HG03060 (cell line): ENCODE measurements at regions not wholly inside any gene's neighbourhood (a gene's known extent, or its start where the extent isn't known, plus 50 kb on each side); places are given as distances from the start of the nearest gene placed in this dataset.
"Not testable (repeated sequence)": the region's sequence is repeated elsewhere in the genome, so short reads cannot be mapped to it uniquely, and the experiment has no call there.

Experiments used
- ATAC-seq: cut with Tn5 transposase; IDR thresholded peaks from one replicate; pipeline ENCODE4 v1.9.1; 2021; ENCODE audit warnings: low read depth, moderate number of reproducible peaks; ENCODE audit not compliant: unreplicated experiment

DNA sequence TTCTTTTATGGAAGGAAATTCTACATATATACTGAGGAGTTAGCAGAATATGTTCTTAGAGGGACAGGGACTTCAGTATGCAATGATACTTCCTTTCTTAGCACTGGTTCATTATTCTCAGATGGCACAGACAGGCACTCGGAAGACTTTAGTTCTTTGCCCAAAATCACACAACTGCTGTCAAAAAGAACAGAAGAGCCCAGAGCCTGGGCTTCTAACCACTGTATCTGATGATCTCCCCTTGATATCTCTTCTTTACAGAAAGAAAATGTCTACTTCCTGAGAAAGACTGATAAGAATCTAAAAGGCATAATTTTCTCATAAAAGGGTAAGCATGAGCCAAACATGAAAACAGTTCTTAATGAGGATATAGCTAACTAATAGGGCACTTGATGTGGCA, 2034.2 kb upstream of the PRR20A start:
- no peak for ATAC-seq

GRCh38 chr13:55120631-55121030, 2020.1 kb upstream of the PRR20A start:
- ATAC-seq: no peak

DNA sequence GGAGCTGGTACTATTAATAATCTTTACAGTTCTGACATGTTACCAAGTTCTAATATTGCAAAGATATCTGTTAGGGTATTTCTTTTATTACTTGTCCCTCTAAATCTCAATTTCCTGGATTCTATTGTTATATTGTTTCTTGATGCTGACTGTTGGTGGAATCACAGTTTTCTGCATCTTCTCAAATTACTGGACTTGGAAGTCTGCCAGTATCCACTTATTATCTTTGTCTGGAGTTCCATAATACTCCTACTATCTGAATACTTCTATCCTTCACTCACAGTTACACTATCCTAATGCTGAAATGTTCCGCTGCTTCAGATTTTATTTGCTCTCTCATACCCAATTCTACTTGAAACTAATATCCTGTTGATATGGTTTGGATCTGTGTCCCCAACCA, 1985.7 kb upstream of the PRR20A start:
- ATAC-seq: no peak

DNA sequence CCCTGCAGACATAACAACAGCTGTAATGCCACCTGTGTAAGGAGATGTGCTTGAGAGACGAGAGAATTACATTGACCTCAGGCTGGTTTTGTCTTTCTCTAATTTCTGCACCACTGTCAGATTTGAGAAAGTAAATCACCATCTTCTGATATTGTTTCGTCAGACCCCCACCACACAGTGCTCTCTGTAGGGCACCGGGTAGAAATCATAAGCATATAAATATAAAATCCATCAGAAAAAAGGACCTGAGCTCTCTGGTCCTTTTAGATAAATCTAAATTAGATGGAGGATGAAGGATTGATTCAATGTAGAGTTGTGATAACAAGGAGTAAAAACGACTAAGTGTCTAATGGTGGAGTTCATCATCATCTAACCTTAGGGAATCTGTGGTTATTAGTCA, 1981.0 kb upstream of the PRR20A start:
- ATAC-seq: no peak

GRCh38 chr13:55160867-55161266, 1979.9 kb upstream of the PRR20A start:
- ATAC-seq: no peak

GRCh38 chr13:55178582-55178981, 1962.1 kb upstream of the PRR20A start:
- ATAC-seq: not testable (repeated sequence)

- no peak for ATAC-seq
Measured at GRCh38 chr13:55190996-55191395, 1949.7 kb upstream of the PRR20A start.

DNA sequence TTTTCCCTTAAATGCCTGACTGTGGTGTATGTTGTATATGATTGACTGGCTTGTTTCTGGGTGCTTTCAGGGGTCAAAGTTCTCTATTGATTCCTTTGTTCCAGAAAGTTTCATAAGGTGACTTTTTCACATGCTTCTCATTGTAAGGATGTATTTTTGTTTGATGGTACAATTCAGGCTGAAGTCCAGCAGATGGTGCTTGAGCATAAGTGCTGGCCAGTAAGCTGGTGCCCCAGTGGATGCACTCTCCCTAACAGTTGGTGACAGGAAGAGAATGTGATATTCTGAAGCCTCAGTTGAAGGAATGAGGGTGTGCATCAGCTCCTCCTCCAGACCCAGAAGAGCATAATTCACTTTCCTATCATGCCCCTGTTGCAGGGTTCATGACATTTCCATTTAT, 1941.6 kb upstream of the PRR20A start:
- no peak for ATAC-seq

GRCh38 chr13:55214841-55215345, 1925.8 kb upstream of the PRR20A start:
- ATAC-seq: no peak

DNA sequence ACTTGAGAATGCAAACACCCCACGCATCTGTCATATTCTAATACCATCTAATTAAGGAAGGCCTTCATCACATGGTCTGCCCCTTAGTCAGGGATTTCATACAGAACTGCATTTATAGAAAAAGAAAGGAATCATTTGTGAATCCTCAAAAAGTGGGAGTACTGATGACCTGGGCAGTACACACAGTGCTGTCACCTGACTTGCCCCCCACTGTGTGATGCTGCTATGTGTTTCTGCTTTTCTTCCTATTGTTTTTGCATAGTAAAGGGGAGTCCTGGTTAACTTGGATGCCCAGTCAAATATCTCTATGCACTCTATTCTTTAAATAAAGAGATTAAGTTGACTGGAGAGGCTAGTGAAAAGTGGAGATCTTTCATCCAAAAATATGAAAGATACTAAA, 1921.2 kb upstream of the PRR20A start:
- ATAC-seq: no peak

- no peak for ATAC-seq
Measured at GRCh38 chr13:55229906-55230569, 1910.7 kb upstream of the PRR20A start.

- no peak for ATAC-seq
Measured at GRCh38 chr13:55230570-55230908, 1910.2 kb upstream of the PRR20A start.

GRCh38 chr13:55234311-55234710, 1906.4 kb upstream of the PRR20A start:
- ATAC-seq: no peak

- ATAC-seq: no peak
Measured at GRCh38 chr13:55245005-55245644, 1895.6 kb upstream of the PRR20A start.

GRCh38 chr13:55255236-55255635, 1885.5 kb upstream of the PRR20A start:
- no peak for ATAC-seq

- no peak for ATAC-seq
Measured at GRCh38 chr13:55263045-55263444, 1877.7 kb upstream of the PRR20A start.

DNA sequence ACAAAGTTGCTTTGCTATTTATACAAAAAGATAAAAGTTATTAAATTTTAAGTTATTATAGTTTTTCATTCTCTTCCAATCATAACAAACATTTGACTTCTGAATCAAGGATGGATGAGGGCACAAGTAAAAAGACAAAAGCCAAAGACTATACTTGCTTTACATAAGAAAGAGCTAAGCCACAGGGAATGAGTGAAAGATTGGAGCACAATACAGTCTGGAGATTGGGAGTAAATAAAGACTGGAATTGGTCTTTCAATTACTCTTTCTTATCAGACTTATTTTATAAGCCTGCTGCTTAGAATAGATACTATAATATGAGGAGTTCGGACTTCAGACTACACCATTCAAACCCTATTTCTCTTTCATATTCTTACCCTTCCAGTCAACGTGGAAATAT, 1874.1 kb upstream of the PRR20A start:
- ATAC-seq: no peak

- ATAC-seq: no peak
Measured at GRCh38 chr13:55298201-55298600, 1842.5 kb upstream of the PRR20A start.

DNA sequence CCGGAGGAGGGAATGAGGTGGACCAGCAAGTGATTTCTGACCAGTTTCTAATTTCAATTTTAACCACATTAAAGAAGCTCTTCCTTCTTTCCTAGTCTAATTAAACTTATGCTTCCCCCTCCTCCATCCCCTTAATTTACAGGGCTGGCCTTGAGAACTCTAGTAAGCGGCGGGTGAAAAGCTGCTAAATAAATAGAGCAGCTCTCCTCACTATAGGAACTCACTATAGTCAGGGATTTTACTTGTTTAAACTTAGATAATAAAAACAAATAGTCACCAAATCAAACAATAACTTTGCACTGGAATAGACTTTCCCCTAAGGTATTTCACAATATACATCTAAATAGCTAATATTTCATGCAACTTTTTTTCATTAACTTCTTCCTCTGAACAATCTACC, 1838.2 kb upstream of the PRR20A start:
- no peak for ATAC-seq

GRCh38 chr13:55307909-55308308, 1832.8 kb upstream of the PRR20A start:
- ATAC-seq: no peak

DNA sequence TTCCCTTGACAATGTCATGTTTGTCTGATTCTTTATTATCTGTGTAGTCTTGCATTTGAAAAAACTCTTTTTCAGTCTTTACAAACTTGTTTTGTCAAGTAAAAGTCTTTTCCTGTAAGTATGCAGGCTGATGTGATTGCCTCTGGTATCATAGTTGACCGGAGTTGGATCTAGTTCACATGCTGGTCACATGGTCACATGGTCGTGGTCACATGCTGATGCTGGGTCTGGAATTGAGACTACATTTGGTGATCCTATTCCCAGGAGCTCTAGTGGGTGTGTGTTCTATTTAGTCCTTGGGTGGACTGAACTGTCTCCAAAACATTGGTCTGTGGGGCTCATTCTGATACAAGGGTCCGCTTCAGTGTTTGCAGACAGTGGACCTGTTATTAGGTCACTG, 1798.8 kb upstream of the PRR20A start:
- ATAC-seq: no peak

DNA sequence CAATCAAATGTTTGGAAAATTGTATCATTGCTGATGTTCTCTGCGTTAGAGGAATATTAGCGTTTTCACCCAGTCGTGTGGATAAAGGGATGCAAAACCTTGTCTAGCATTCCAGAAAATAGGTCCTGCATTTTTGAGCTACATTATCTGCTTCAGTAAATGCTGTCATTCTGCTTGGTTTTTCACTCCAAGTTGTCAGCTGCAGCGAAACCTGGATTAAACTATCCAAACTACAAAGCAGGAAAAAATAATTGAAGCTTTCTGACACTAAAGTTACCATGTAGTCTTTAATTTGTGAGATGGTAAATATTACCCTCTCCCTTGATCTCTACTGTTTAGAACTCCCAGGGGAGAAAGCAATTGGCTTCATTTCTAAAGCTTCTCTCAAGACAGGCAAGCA, 1795.5 kb upstream of the PRR20A start:
- ATAC-seq: no peak
